Ishikawa (cell line): ENCODE measurements at regions not wholly inside any gene's neighbourhood (a gene's known extent, or its start where the extent isn't known, plus 50 kb on each side); places are given as distances from the start of the nearest gene placed in this dataset.

Source experiments
- EGR1 ChIP-seq: IDR thresholded peaks from 2 replicates; pipeline ENCODE4 v1.6.1; 2012
- FOXM1 ChIP-seq: IDR thresholded peaks from 2 replicates; pipeline ENCODE4 v1.6.1; 2012; ENCODE audit warnings: low read depth, borderline replicate concordance
- REST ChIP-seq: IDR thresholded peaks from 2 replicates; pipeline ENCODE4 v1.6.1; 2012; ENCODE audit warnings: low read depth, mild to moderate bottlenecking

GRCh38 chr9:129442803-129443511 lies 177.9 kb downstream of the C9orf50 start:
- TF ChIP-seq FOXM1 (no peak), EGR1 (no peak), REST (no peak)
